SU-DHL-6 (cell line): ENCODE measurements at regions not wholly inside any gene's neighbourhood (a gene's known extent, or its start where the extent isn't known, plus 50 kb on each side); places are given as distances from the start of the nearest gene placed in this dataset.
"Not testable (repeated sequence)": the region's sequence is repeated elsewhere in the genome, so short reads cannot be mapped to it uniquely, and the experiment has no call there.

Experiments used
- H2AFZ ChIP-seq: fragments of 200-600 bp; sonication (generic); 2 replicates; pipeline ENCODE4 v1.6.1; 2014; ENCODE audit warnings: low read depth, mild to moderate bottlenecking, moderate library complexity, mixed read lengths, antibody characterized with exemption, low read length; ENCODE audit not compliant: severe bottlenecking
- H3F3A ChIP-seq: fragments of 200-600 bp; shearing (Covaris generic); 2 replicates; pipeline ENCODE4 v1.6.0; 2016; ENCODE audit warnings: antibody characterized with exemption, mild to moderate bottlenecking; ENCODE audit not compliant: insufficient read depth
- H3K27ac ChIP-seq: fragments of 200-600 bp; sonication (generic); 2 replicates; pipeline ENCODE4 v1.5.1; 2016; ENCODE audit warnings: low read depth, mild to moderate bottlenecking, low read length, moderate library complexity, mixed read lengths
- H3K27me3 ChIP-seq: fragments of 200-600 bp; sonication (generic), shearing (Covaris generic); 2 replicates; pipeline ENCODE4 v1.6.0; 2014; ENCODE audit warnings: mild to moderate bottlenecking, low read length
- H3K36me3 ChIP-seq: fragments of 200-600 bp; sonication (generic); 2 replicates; pipeline ENCODE4 v1.6.1; 2014; ENCODE audit warnings: mild to moderate bottlenecking, low read length, mixed read lengths
- H3K4me2 ChIP-seq: fragments of 300-600, 200-600 bp; shearing (Covaris generic), sonication (generic); 2 replicates; pipeline ENCODE4 v1.6.0; 2014; ENCODE audit warnings: low read length, low read depth, mild to moderate bottlenecking; ENCODE audit not compliant: poor library complexity, severe bottlenecking
- H3K4me3 ChIP-seq: fragments of 200-600 bp; sonication (generic); 2 replicates; pipeline ENCODE4 v1.5.1; 2014; ENCODE audit warnings: antibody characterized with exemption, low read length, mild to moderate bottlenecking, mixed read lengths; ENCODE audit not compliant: insufficient read depth, poor library complexity, severe bottlenecking
- H3K79me2 ChIP-seq: fragments of 200-600 bp; sonication (generic); 2 replicates; pipeline ENCODE4 v1.6.1; 2014; ENCODE audit warnings: mild to moderate bottlenecking, low read length, moderate library complexity; ENCODE audit not compliant: insufficient read depth
- H3K9ac ChIP-seq: fragments of 200-600 bp; sonication (generic); 2 replicates; pipeline ENCODE4 v1.7.0; 2014; ENCODE audit warnings: mild to moderate bottlenecking, low read length
- H3K9me2 ChIP-seq: fragments of 200-600 bp; sonication (generic); replicated peaks from 2 replicates; pipeline ENCODE4 v1.6.1; 2014; ENCODE audit warnings: low read length; ENCODE audit not compliant: insufficient read depth
- H3K9me3 ChIP-seq: fragments of 200-600 bp; sonication (generic); 2 replicates; pipeline ENCODE4 v1.6.1; 2014; ENCODE audit warnings: low read length, mixed read lengths; ENCODE audit not compliant: insufficient read depth
- H4K20me1 ChIP-seq: fragments of 200-600 bp; sonication (generic); 2 replicates; pipeline ENCODE4 v1.6.1; 2014; ENCODE audit warnings: low read depth, mild to moderate bottlenecking, antibody characterized with exemption, low read length, moderate library complexity, mixed read lengths
- EZH2phosphoT487 ChIP-seq: fragments of 200-600 bp; sonication (generic), shearing (Covaris generic); conservative IDR thresholded peaks from 2 replicates; pipeline ENCODE4 v1.6.1; 2018; ENCODE audit warnings: mild to moderate bottlenecking, antibody characterized with exemption, low read length, moderate library complexity, mixed read lengths
- TF ChIP-seq, protein P1 (sequence below): fragments of 200-600 bp; sonication (generic); IDR thresholded peaks from one replicate; pipeline ENCODE4 v1.5.1; 2017; ENCODE audit warnings: antibody characterized with exemption, mild to moderate bottlenecking, low read length, moderate library complexity; ENCODE audit not compliant: insufficient read depth, poor library complexity, severe bottlenecking

DNA sequence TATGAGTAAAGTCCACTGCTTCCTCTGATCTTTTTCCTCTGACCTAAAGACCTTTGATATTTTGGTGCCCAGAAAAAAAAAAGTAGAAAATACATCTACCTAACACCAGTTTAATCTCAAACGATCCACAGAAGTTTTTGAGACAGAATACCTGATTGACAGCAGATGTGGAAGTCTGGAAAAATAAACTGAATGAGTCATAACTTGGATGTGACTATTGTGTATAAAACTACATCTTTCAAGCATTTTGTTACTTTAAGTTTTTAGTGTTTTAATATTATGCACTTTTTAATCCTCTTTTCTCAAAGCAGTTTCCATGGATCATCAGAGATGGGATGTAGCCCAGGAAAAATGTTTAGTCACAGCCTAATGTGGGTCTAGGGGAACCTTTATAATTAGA is 216.1 kb downstream of the SLITRK1 start:
- H3K4me2 ChIP-seq = no peak overlapping the region
- TF ChIP-seq, protein P1, sequence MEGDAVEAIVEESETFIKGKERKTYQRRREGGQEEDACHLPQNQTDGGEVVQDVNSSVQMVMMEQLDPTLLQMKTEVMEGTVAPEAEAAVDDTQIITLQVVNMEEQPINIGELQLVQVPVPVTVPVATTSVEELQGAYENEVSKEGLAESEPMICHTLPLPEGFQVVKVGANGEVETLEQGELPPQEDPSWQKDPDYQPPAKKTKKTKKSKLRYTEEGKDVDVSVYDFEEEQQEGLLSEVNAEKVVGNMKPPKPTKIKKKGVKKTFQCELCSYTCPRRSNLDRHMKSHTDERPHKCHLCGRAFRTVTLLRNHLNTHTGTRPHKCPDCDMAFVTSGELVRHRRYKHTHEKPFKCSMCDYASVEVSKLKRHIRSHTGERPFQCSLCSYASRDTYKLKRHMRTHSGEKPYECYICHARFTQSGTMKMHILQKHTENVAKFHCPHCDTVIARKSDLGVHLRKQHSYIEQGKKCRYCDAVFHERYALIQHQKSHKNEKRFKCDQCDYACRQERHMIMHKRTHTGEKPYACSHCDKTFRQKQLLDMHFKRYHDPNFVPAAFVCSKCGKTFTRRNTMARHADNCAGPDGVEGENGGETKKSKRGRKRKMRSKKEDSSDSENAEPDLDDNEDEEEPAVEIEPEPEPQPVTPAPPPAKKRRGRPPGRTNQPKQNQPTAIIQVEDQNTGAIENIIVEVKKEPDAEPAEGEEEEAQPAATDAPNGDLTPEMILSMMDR = no peak
- TF ChIP-seq EZH2phosphoT487 = no peak

DNA sequence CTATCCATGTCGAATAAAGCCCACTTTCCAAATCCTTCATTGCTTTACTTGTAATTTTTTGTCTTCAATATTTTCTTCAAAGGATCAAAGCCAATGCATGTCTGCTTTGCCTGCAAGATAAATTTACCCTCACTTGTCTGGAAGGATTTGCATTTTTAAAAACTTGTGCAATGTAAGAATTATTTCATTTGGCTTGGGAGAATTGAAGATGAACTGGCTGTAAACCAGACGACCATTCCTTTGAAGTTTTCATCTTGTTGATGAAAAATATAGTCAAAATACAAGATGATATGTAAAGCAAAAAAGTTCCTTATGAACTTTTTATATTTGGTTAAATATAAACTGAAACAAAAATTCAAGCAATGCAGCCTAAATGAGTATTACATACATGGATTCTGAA is 225.0 kb downstream of the SLITRK1 start:
- H3K9me3 ChIP-seq = no peaks in the 10 kb centered on the region
- no peak overlapping the region for H3K27ac ChIP-seq
- no peak overlapping the region for H2AFZ ChIP-seq
- H3K4me2 ChIP-seq = no peak overlapping the region
- H3K9me2 ChIP-seq = no peaks in the 10 kb centered on the region
- no peaks in the 10 kb centered on the region for H3F3A ChIP-seq
- H4K20me1 ChIP-seq = no peaks in the 10 kb centered on the region
- TF ChIP-seq, protein P1 = no peak
- no peak for TF ChIP-seq EZH2phosphoT487
- H3K27me3 ChIP-seq = no peaks in the 10 kb centered on the region
- no peaks in the 10 kb centered on the region for H3K36me3 ChIP-seq
- no peak overlapping the region for H3K9ac ChIP-seq
- no peak overlapping the region for H3K4me3 ChIP-seq
- no peaks in the 10 kb centered on the region for H3K79me2 ChIP-seq

More for the DNA sequence above, 216.1 kb downstream of the SLITRK1 start:
- Histone ChIP-seq H3K4me3 (no peak overlapping the region), H3K9me3 (no peaks in the 10 kb centered on the region), H3K27ac (no peak overlapping the region), H3F3A (no peaks in the 10 kb centered on the region), H3K79me2 (no peaks in the 10 kb centered on the region), H3K9me2 (no peaks in the 10 kb centered on the region), H3K9ac (no peak overlapping the region), H3K36me3 (no peaks in the 10 kb centered on the region), H4K20me1 (no peaks in the 10 kb centered on the region), H2AFZ (no peak overlapping the region), H3K27me3 (no peaks in the 10 kb centered on the region)

DNA sequence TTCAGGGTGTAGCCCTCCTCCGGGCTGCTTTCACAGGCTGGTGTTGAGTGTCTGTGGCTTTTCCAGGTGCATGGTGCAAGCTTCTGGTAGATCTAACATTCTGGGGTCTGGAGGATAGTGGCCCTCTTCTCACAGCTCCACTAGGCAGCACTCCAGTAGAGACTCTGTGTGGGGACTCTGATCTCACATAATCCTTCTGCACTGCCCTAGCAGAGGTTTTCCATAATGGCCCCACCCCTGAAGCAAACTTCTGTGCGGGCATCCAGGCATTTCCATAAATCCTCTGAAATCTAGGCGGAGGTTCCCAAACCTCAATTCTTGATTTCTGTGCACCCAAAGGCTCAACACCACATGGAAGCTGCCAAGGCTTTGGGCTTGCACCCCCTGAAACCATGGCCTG is 239.7 kb downstream of the SLITRK1 start:
- H3K9ac ChIP-seq, H2AFZ ChIP-seq, H3K4me2 ChIP-seq, H3K9me2 ChIP-seq, H3K27me3 ChIP-seq, H3K36me3 ChIP-seq, H3K9me3 ChIP-seq, H4K20me1 ChIP-seq, H3K27ac ChIP-seq, H3F3A ChIP-seq, H3K79me2 ChIP-seq, H3K4me3 ChIP-seq: not testable (repeated sequence)

DNA sequence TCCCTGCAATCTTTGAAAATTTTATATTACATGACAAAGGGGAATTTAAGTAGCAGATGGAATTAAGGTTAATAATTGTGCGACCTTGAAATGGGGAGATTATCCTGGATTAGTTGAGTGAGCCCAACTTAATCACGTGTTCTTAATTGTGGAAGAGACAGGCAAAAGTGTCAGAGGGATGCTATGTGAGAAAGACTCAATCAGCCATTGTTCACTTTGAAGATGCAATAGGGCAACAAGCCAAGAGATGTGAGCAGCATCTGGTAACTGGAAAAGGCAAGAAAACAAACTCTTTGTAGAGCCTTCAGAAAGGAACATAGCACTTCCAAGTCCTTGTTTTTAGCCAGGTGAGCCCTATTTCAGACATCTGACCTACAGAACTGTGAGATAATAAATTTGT is 247.7 kb downstream of the SLITRK1 start:
- no peaks in the 10 kb centered on the region for H3K79me2 ChIP-seq
- H3F3A ChIP-seq = no peaks in the 10 kb centered on the region
- no peaks in the 10 kb centered on the region for H3K27me3 ChIP-seq
- H3K9me3 ChIP-seq = no peaks in the 10 kb centered on the region
- no peak overlapping the region for H2AFZ ChIP-seq
- H4K20me1 ChIP-seq = no peaks in the 10 kb centered on the region
- H3K36me3 ChIP-seq = no peaks in the 10 kb centered on the region
- H3K9me2 ChIP-seq = no peaks in the 10 kb centered on the region
- H3K4me2 ChIP-seq = no peak overlapping the region
- TF ChIP-seq, protein P1 = no peak
- no peak for TF ChIP-seq EZH2phosphoT487
- H3K9ac ChIP-seq = no peak overlapping the region
- no peak overlapping the region for H3K4me3 ChIP-seq
- H3K27ac ChIP-seq = no peak overlapping the region
